Sigmoid colon (tissue), 6 donors: ENCODE measurements at regions not wholly inside any gene's neighbourhood (a gene's known extent, or its start where the extent isn't known, plus 50 kb on each side); places are given as distances from the start of the nearest gene placed in this dataset.

Source experiments
- DNase-seq: peaks from one replicate; pipeline ENCODE4 v3.0.0-alpha.2; 2019
- H3K27ac ChIP-seq, 4 donors: fragments of 200-600 bp; sonication (generic); one replicate each; pipeline ENCODE4 v1.5.1; 2016 to 2019; ENCODE audit warnings: mild to moderate bottlenecking in 1 of 4
- H3K27me3 ChIP-seq, 3 donors: fragments of 200-600 bp; sonication (generic); one replicate each; pipeline ENCODE4 v1.5.1; 2019; ENCODE audit warnings: mild to moderate bottlenecking in 1 of 3
- H3K36me3 ChIP-seq, 4 donors: fragments of 200-600 bp; sonication (generic); one replicate each; pipeline ENCODE4 v1.5.1; 2016 to 2019
- H3K4me1 ChIP-seq, 4 donors: fragments of 200-600 bp; sonication (generic); one replicate each; pipeline ENCODE4 v1.5.1; 2017 to 2019
- H3K4me3 ChIP-seq, 4 donors: fragments of 200-600 bp; sonication (generic); one replicate each; pipeline ENCODE4 v1.5.1; 2017 to 2019; ENCODE audit warnings: mild to moderate bottlenecking in 2 of 4, moderate library complexity in 1 of 4
- H3K9me3 ChIP-seq, 4 donors: fragments of 200-600 bp in 3 of 4; sonication (generic) in 3 of 4; one replicate each; pipeline versions ENCODE4 v1.5.1 to v1.6.1; 2013 to 2019
- CTCF ChIP-seq, 4 experiments: fragments of 450-650 bp in 3 of 4; fragments of 200-600 bp in 1 of 4; IDR thresholded peaks; one replicate each; pipeline ENCODE4 v1.5.1; 2016 to 2019; ENCODE audit warnings: antibody characterized with exemption in 4 of 4, mild to moderate bottlenecking in 3 of 4, moderate library complexity in 2 of 4
- EP300 ChIP-seq, 4 donors: sonication (generic); formaldehyde crosslinking; IDR thresholded peaks; one replicate each; pipeline ENCODE4 v1.6.1; 2017; ENCODE audit warnings: antibody characterized with exemption in 4 of 4
- POLR2A ChIP-seq, 2 donors: fragments of 450-650 bp; IDR thresholded peaks; one replicate each; pipeline ENCODE4 v1.6.1; 2016; ENCODE audit warnings: antibody characterized with exemption in 2 of 2, mild to moderate bottlenecking in 2 of 2, moderate library complexity in 2 of 2
- POLR2AphosphoS5 ChIP-seq, 4 donors: sonication (generic); formaldehyde crosslinking; IDR thresholded peaks; one replicate each; pipeline ENCODE4 v1.6.1; 2017; ENCODE audit warnings: antibody characterized with exemption in 4 of 4
- WGBS, 2 donors: extraction: QIAGEN DNeasy Blood & Tissue Kit; methylation state at CpG; one replicate each; pipeline ENCODE4 v1.1.7; 2013; 5-methylcytosine and 5-hydroxymethylcytosine counted together
- intact Hi-C: fragments of 100-400 bp; cut with DNase I; formaldehyde crosslinking; loops from one replicate; pipeline ENCODE4 v1.15.1; 2023
- donor health status: healthy with polysubstance abuse.
- donor health status: healthy.

- DNase-seq = no peak
- TF ChIP-seq CTCF (IDR thresholded peaks at IDR 0.05) (no peak), POLR2A (IDR thresholded peaks at IDR 0.05) (no peak), EP300 (IDR thresholded peaks at IDR 0.05) (no peak), POLR2AphosphoS5 (IDR thresholded peaks at IDR 0.05) (no peak)
- no peaks in the 10 kb centered on the region for H3K9me3 ChIP-seq
- no peaks in the 10 kb centered on the region for H3K36me3 ChIP-seq
- no peaks in the 10 kb centered on the region for H3K27me3 ChIP-seq
- 78 to 92% methylated on average over 4 of the region's 4 CpGs for WGBS, 2 donors
- peak overlapping the region; percentile 66 to 85 (median 76) for H3K27ac ChIP-seq
- no peak overlapping the region for H3K4me3 ChIP-seq
- peaks cover 0 to 68% (median 53%) of the 10 kb centered on the region in 4 donors for H3K4me1 ChIP-seq
- intact Hi-C loops = loop anchor here (5.0 kb wide), 1 partner anchor 47 kb away; no protein-coding TSS in a partner anchor
Observed at GRCh38 chr2:237259201-237259600, 154.8 kb downstream of the COL6A3 start.

- intact Hi-C loops = no loop called here
- TF ChIP-seq CTCF (IDR thresholded peaks at IDR 0.05) (no peak), EP300 (IDR thresholded peaks at IDR 0.05) (no peak), POLR2AphosphoS5 (IDR thresholded peaks at IDR 0.05) (no peak), POLR2A (IDR thresholded peaks at IDR 0.05) (no peak)
- H3K4me1 ChIP-seq = peaks cover 0 to 59% (median 46%) of the 10 kb centered on the region in 4 donors
Observed at GRCh38 chr2:237260039-237260620, 153.8 kb downstream of the COL6A3 start.

GRCh38 chr2:237260686-237261085 lies 153.3 kb downstream of the COL6A3 start:
- Histone ChIP-seq H3K36me3 (no peaks in the 10 kb centered on the region), H3K9me3 (no peaks in the 10 kb centered on the region), H3K27ac (no peak overlapping the region), H3K4me1 (peaks cover 0 to 54% (median 42%) of the 10 kb centered on the region in 4 donors), H3K4me3 (no peak overlapping the region), H3K27me3 (no peaks in the 10 kb centered on the region)
- TF ChIP-seq EP300 (IDR thresholded peaks at IDR 0.05) = no peak
- TF ChIP-seq POLR2AphosphoS5 (IDR thresholded peaks at IDR 0.05) = no peak
- no peak for TF ChIP-seq CTCF (IDR thresholded peaks at IDR 0.05)
- TF ChIP-seq POLR2A (IDR thresholded peaks at IDR 0.05) = no peak
- DNase-seq = no peak
- intact Hi-C loops = no loop called here
- WGBS, 2 donors = 82 to 92% methylated on average over 4 of the region's 4 CpGs

More at GRCh38 chr2:237260039-237260620, 153.8 kb downstream of the COL6A3 start:
- Histone ChIP-seq H3K36me3 (no peaks in the 10 kb centered on the region), H3K9me3 (no peaks in the 10 kb centered on the region), H3K27me3 (no peaks in the 10 kb centered on the region), H3K27ac (peak overlapping the region in 1 of 4 donors; percentile 85), H3K4me3 (no peak overlapping the region)
- WGBS, 2 donors = 33 to 61% methylated on average over 2 of the region's 2 CpGs
- no peak for DNase-seq

- Histone ChIP-seq H3K4me1 (peaks cover 0 to 47% (median 37%) of the 10 kb centered on the region in 4 donors), H3K4me3 (no peak overlapping the region), H3K27me3 (no peaks in the 10 kb centered on the region), H3K27ac (no peak overlapping the region), H3K36me3 (no peaks in the 10 kb centered on the region), H3K9me3 (no peaks in the 10 kb centered on the region)
- intact Hi-C loops = no loop called here
- no peak for TF ChIP-seq EP300 (IDR thresholded peaks at IDR 0.05)
- TF ChIP-seq POLR2A (IDR thresholded peaks at IDR 0.05) = no peak
- TF ChIP-seq POLR2AphosphoS5 (IDR thresholded peaks at IDR 0.05) = no peak
- no peak for TF ChIP-seq CTCF (IDR thresholded peaks at IDR 0.05)
- 82 to 85% methylated on average over 3 of the region's 3 CpGs for WGBS, 2 donors
- DNase-seq = no peak
Observed at GRCh38 chr2:237261327-237261726, 152.6 kb downstream of the COL6A3 start.
